ENCODE measurements at regions not wholly inside any gene's neighbourhood (a gene's known extent, or its start where the extent isn't known, plus 50 kb on each side); places are given as distances from the start of the nearest gene placed in this dataset.

DNA sequence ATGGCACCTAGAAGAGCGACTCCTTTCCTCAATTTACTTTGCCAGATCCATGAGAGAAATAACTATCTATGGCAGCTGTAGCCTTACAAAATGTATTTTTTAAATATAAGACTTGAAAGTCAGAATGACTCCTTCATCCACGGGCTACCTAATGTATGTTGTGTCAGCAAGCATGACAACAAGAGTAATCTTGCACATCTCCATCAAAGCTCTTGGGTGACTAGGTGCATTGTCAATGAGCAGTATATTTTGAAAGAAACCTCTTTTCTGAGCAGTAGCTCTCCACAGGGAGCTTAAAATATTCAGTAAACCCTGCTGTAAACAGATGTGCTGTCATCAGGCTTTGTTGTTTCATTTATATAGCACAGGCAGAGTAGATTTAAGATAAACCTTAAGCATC lies 757.2 kb upstream of the PHF14 start:
- TF ChIP-seq REST (IDR thresholded peaks at IDR 0.05; ENCODE audit: insufficient read depth in 1 of 2, low read depth in 2 of 2, low read length in 2 of 2) (no peak), POLR2AphosphoS5 (IDR thresholded peaks at IDR 0.05; ENCODE audit: low read depth, low read length) (no peak), SIN3A (IDR thresholded peaks at IDR 0.05; ENCODE audit: borderline replicate concordance, insufficient read depth, low read length) (no peak)

All from PFSK-1 (cell line).